Panc1 (cell line): ENCODE measurements at regions not wholly inside any gene's neighbourhood (a gene's known extent, or its start where the extent isn't known, plus 50 kb on each side); places are given as distances from the start of the nearest gene placed in this dataset.

ENCODE experiments used
- ATAC-seq: fragments of 200-7000 bp; cut with Tn5 transposase; 2 replicates; pipeline ENCODE4 v1.9.1; 2020; ENCODE audit warnings: mild to moderate bottlenecking, moderate library complexity
- BruUV-seq: library from RNA; stranded (reverse); fragments of 400-500 nt; replicated peaks from 2 replicates; lab custom pipeline; 2021; lab: Mats Ljungman, UMichigan
- CTCF ChIA-PET: fragments of 300-600 bp; sonication (Branson Sonifier 250); formaldehyde crosslinking; loops from one replicate; lab custom pipeline; 2022; ENCODE audit warnings: antibody characterized with exemption; lab: Charles Lee
- POLR2A ChIA-PET: fragments of 300-600 bp; sonication (Branson Sonifier 250); formaldehyde crosslinking; loops from one replicate; lab custom pipeline; 2022; ENCODE audit warnings: antibody characterized with exemption; lab: Charles Lee
- DNase-seq: peaks from one replicate; pipeline ENCODE4 v3.0.0-alpha.2; 2010; ENCODE audit warnings: low read depth, low spot score
- H3K27ac ChIP-seq: 2 replicates; pipeline ENCODE4 v1.5.1; 2011; ENCODE audit warnings: mild to moderate bottlenecking, low read length, inconsistent platforms
- H3K27me3 ChIP-seq: fragments of 200-500 bp; sonication (Bioruptor generic); 2 replicates; pipeline ENCODE4 v1.6.0; 2014; ENCODE audit warnings: low read length, inconsistent platforms; ENCODE audit not compliant: control insufficient read depth, insufficient read depth
- H3K36me3 ChIP-seq: fragments of 200-500 bp; sonication (Bioruptor generic); 2 replicates; pipeline ENCODE4 v1.5.1; 2014; ENCODE audit warnings: inconsistent platforms, mild to moderate bottlenecking, low read length, moderate library complexity; ENCODE audit not compliant: control insufficient read depth, insufficient read depth
- H3K4me1 ChIP-seq: 2 replicates; pipeline ENCODE4 v1.5.1; 2011; ENCODE audit warnings: inconsistent platforms, mild to moderate bottlenecking, low read length, moderate library complexity; ENCODE audit not compliant: control insufficient read depth, insufficient read depth
- H3K4me3 ChIP-seq, 2 experiments: 2 replicates each; pipeline ENCODE4 v1.5.1; 2011 to 2012; ENCODE audit warnings: low read depth in 2 of 2, low read length in 2 of 2, mild to moderate bottlenecking in 2 of 2, inconsistent platforms in 1 of 2, moderate library complexity in 1 of 2
- H3K9me3 ChIP-seq: fragments of 200-500 bp; sonication (Bioruptor generic); 2 replicates; pipeline ENCODE4 v1.5.1; 2014; ENCODE audit warnings: low read depth, mild to moderate bottlenecking, inconsistent platforms, low read length, moderate library complexity; ENCODE audit not compliant: control insufficient read depth, insufficient read depth
- CTCF ChIP-seq: fragments of 450-650 bp; IDR thresholded peaks from 2 replicates; pipeline ENCODE4 v1.5.1; 2017; ENCODE audit warnings: mild to moderate bottlenecking
- POLR2AphosphoS5 ChIP-seq: IDR thresholded peaks from 2 replicates; pipeline ENCODE4 v1.6.1; 2012; ENCODE audit warnings: mild to moderate bottlenecking, low read depth, low read length, moderate library complexity
- REST ChIP-seq, 2 experiments: IDR thresholded peaks; 2 replicates each; pipeline ENCODE4 v1.6.1; 2011 to 2012; ENCODE audit warnings: low read depth in 2 of 2, control low read depth in 1 of 2, low read length in 1 of 2, mild to moderate bottlenecking in 1 of 2, moderate library complexity in 1 of 2; ENCODE audit not compliant: insufficient read depth in 1 of 2
- SIN3A ChIP-seq: IDR thresholded peaks from 2 replicates; pipeline ENCODE4 v1.6.1; 2012; ENCODE audit warnings: low read depth, mild to moderate bottlenecking, low read length, moderate library complexity, borderline replicate concordance; ENCODE audit not compliant: insufficient read depth
- TCF7L2 ChIP-seq: IDR thresholded peaks from 2 replicates; pipeline ENCODE4 v1.6.1; 2011; ENCODE audit warnings: mild to moderate bottlenecking, low read depth, low read length, inconsistent platforms
- in situ Hi-C: cut with HindIII; loops from 2 replicates; pipeline ENCODE4 v1.10.0; 2016; ENCODE audit warnings: low sequenced_read_pairs, low pct_unique_long_range_greater_than_20kb
- intact Hi-C: fragments of 100-400 bp; cut with micrococcal nuclease; formaldehyde crosslinking; loops from one replicate; pipeline ENCODE4 v1.10.0; 2022; ENCODE audit not compliant: unreplicated experiment

DNA sequence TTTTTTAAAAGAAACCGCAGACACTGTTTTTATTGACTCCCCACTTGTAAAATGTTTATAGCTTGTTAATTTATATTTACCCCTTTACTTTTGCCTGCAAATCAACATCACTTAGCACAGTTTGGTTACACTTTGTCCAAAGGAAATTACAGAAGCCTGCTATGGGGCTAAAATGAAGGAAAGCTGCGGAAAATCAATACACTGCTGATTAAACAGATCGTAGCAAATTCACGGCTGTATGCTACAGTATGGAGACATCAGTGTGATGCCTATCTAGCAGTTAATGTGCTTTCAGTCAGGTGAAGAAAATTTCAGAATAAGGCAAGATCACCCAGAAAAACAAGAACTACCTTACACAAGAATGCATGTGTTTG is 110.0 kb downstream of the FOXG1 start:
- Histone ChIP-seq H3K4me1 (no peaks in the 10 kb centered on the region), H3K27me3 (no peaks in the 10 kb centered on the region), H3K36me3 (no peaks in the 10 kb centered on the region), H3K4me3 (no peak overlapping the region), H3K27ac (no peak overlapping the region), H3K9me3 (no peaks in the 10 kb centered on the region)
- DNase-seq (no peak), ATAC-seq (no peak)
- intact Hi-C loops, result no loop called here
- no peak for TF ChIP-seq REST (IDR thresholded peaks at IDR 0.05; ENCODE audit: insufficient read depth in 1 of 2, low read depth in 2 of 2, low read length in 1 of 2)
- TF ChIP-seq SIN3A, result no peak
- TF ChIP-seq POLR2AphosphoS5, result no peak
- TF ChIP-seq TCF7L2, result peak; percentile 12; the same call in 1 of the 2 replicates
- no peak for TF ChIP-seq CTCF
- ChIA-PET CTCF (no interaction called here), POLR2A (no interaction called here)
- no TSS peak for BruUV-seq
- in situ Hi-C loops, result no loop called here

DNA sequence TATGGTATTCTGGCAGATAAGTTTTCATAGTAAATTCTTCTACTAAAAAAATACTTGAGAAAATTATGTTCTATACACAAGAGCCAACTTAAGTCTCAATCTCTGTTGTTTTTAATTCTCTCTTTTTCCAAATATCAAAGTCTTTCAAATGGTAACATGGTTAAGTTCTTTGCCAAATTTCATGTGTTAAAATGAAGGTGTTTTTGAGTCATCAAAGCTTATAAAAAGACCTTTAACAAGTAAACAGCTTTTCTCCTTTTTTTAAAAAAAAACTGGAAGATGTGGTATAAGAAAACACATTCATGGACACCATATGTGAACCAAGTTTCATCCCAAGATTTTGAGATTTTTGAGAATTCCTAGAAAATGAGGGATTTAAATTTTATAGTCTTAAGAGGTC is 111.3 kb downstream of the FOXG1 start:
- ATAC-seq (no peak), DNase-seq (no peak)
- Histone ChIP-seq H3K4me3 (no peak overlapping the region), H3K9me3 (no peaks in the 10 kb centered on the region), H3K27ac (no peak overlapping the region), H3K27me3 (no peaks in the 10 kb centered on the region), H3K36me3 (no peaks in the 10 kb centered on the region), H3K4me1 (no peaks in the 10 kb centered on the region)
- CTCF ChIA-PET, result no interaction called here
- in situ Hi-C loops, result no loop called here
- intact Hi-C loops, result no loop called here
- POLR2A ChIA-PET, result no interaction called here
- no TSS peak for BruUV-seq
- TF ChIP-seq POLR2AphosphoS5 (no peak), SIN3A (no peak), CTCF (no peak), REST (IDR thresholded peaks at IDR 0.05; ENCODE audit: insufficient read depth in 1 of 2, low read depth in 2 of 2, low read length in 1 of 2) (no peak)
